ENCODE measurements at regions not wholly inside any gene's neighbourhood (a gene's known extent, or its start where the extent isn't known, plus 50 kb on each side); places are given as distances from the start of the nearest gene placed in this dataset.

DNA sequence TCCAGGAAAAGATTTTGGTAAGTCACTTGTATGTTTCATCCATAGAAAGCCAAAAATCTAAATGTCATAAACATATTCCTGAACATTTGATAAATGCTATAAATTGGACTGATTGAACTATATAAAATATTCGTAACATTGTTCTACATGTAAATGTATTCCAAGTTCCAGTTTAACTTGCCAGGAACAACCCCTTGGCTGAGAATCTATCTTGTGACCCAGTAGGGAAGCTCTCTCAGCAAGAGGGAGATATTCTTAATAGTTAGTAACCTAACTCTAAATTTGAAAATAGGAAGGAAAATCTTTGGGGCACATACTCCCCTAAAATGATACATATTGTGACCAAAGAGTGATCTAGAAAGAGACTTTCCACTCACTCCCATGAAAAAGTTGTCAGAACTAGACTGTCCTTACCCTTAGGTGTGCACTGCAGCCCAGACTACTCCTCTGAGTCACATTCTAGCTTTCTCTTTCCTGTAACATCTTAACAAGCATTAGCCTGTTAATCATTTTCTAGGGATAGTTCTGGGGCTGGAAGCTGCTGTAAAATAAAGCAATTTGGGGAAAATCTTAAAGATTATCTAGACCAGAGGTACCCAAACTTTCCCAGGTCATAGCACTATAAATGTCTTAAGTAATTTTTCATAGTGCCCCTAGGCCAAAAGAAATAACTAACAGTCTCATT, 73.7 kb upstream of the SKAP2 start:
- TF ChIP-seq, protein P1, sequence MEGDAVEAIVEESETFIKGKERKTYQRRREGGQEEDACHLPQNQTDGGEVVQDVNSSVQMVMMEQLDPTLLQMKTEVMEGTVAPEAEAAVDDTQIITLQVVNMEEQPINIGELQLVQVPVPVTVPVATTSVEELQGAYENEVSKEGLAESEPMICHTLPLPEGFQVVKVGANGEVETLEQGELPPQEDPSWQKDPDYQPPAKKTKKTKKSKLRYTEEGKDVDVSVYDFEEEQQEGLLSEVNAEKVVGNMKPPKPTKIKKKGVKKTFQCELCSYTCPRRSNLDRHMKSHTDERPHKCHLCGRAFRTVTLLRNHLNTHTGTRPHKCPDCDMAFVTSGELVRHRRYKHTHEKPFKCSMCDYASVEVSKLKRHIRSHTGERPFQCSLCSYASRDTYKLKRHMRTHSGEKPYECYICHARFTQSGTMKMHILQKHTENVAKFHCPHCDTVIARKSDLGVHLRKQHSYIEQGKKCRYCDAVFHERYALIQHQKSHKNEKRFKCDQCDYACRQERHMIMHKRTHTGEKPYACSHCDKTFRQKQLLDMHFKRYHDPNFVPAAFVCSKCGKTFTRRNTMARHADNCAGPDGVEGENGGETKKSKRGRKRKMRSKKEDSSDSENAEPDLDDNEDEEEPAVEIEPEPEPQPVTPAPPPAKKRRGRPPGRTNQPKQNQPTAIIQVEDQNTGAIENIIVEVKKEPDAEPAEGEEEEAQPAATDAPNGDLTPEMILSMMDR (IDR thresholded peaks at IDR 0.05; ENCODE audit: low read depth, low read length, poor library complexity, severe bottlenecking), result no peak
- no peak for TF ChIP-seq EZH2phosphoT487 (IDR thresholded peaks at IDR 0.05; ENCODE audit: borderline replicate concordance, low read length)
